Astrocyte (in vitro differentiated cells and primary cell): ENCODE measurements at regions not wholly inside any gene's neighbourhood (a gene's known extent, or its start where the extent isn't known, plus 50 kb on each side); places are given as distances from the start of the nearest gene placed in this dataset.

Experiments
- DNase-seq: peaks from one replicate; pipeline ENCODE4 v3.0.0-alpha.2; 2010; ENCODE audit warnings: low read depth
- FAIRE-seq: peaks from 2 replicates; lab custom pipeline; 2011; peaks lifted over from hg19 to GRCh38; lab: Jason Lieb, UNC
- H2AFZ ChIP-seq: 2 replicates; pipeline ENCODE4 v1.6.0; 2012; ENCODE audit warnings: low read depth, low read length, inconsistent platforms
- H3K27ac ChIP-seq: 2 replicates; pipeline ENCODE4 v1.5.1; 2011; ENCODE audit warnings: low read depth, low read length, inconsistent platforms
- H3K27me3 ChIP-seq: 2 replicates; pipeline ENCODE4 v1.6.0; 2011; ENCODE audit warnings: low read length, inconsistent platforms; ENCODE audit not compliant: insufficient read depth
- H3K36me3 ChIP-seq: 2 replicates; pipeline ENCODE4 v1.5.1; 2011; ENCODE audit warnings: low read length, inconsistent platforms; ENCODE audit not compliant: insufficient read depth
- H3K4me1 ChIP-seq: 2 replicates; pipeline ENCODE4 v1.5.1; 2011; ENCODE audit warnings: low read length, inconsistent platforms; ENCODE audit not compliant: insufficient read depth
- H3K4me2 ChIP-seq: 2 replicates; pipeline ENCODE4 v1.6.0; 2012; ENCODE audit warnings: low read length, inconsistent platforms
- H3K4me3 ChIP-seq: 2 replicates; pipeline ENCODE4 v1.5.1; 2011; ENCODE audit warnings: low read depth, mild to moderate bottlenecking, low read length, inconsistent platforms; ENCODE audit not compliant: insufficient read depth
- H3K79me2 ChIP-seq: 2 replicates; pipeline ENCODE4 v1.6.0; 2012; ENCODE audit warnings: mild to moderate bottlenecking, low read length, inconsistent platforms; ENCODE audit not compliant: insufficient read depth
- H3K9ac ChIP-seq: 2 replicates; pipeline ENCODE4 v1.6.0; 2012; ENCODE audit warnings: mild to moderate bottlenecking, low read length, inconsistent platforms
- H3K9me3 ChIP-seq: 2 replicates; pipeline ENCODE4 v1.5.1; 2012; ENCODE audit warnings: low read depth, mild to moderate bottlenecking, low read length, inconsistent platforms; ENCODE audit not compliant: insufficient read depth
- H4K20me1 ChIP-seq: 2 replicates; pipeline ENCODE4 v1.6.0; 2012; ENCODE audit warnings: low read length, inconsistent platforms; ENCODE audit not compliant: insufficient read depth
- H3K27ac Mint-ChIP-seq: one replicate; pipeline ENCODE4 v1.8.0; 2021; ENCODE audit warnings: mild to moderate bottlenecking, mixed read lengths; ENCODE audit not compliant: unreplicated experiment
- H3K27me3 Mint-ChIP-seq: one replicate; pipeline ENCODE4 v1.8.0; 2021; ENCODE audit warnings: low read depth, mixed read lengths; ENCODE audit not compliant: unreplicated experiment
- H3K36me3 Mint-ChIP-seq: one replicate; pipeline ENCODE4 v1.8.0; 2021; ENCODE audit warnings: low read depth, mixed read lengths; ENCODE audit not compliant: unreplicated experiment
- H3K4me1 Mint-ChIP-seq: one replicate; pipeline ENCODE4 v1.8.0; 2021; ENCODE audit warnings: low read depth, mixed read lengths; ENCODE audit not compliant: unreplicated experiment
- H3K4me3 Mint-ChIP-seq: one replicate; pipeline ENCODE4 v1.8.0; 2021; ENCODE audit warnings: mild to moderate bottlenecking, moderate library complexity, mixed read lengths; ENCODE audit not compliant: unreplicated experiment
- H3K9me3 Mint-ChIP-seq: one replicate; pipeline ENCODE4 v1.8.0; 2021; ENCODE audit warnings: mild to moderate bottlenecking, mixed read lengths; ENCODE audit not compliant: unreplicated experiment
- EZH2 ChIP-seq: IDR thresholded peaks from 2 replicates; pipeline ENCODE4 v1.6.1; 2012; ENCODE audit warnings: mild to moderate bottlenecking, low read length, inconsistent platforms; ENCODE audit not compliant: insufficient read depth
- TF ChIP-seq, protein P1 (sequence below): IDR thresholded peaks from 2 replicates; pipeline ENCODE4 v1.5.1; 2011; ENCODE audit warnings: low read depth, mild to moderate bottlenecking, inconsistent platforms, low read length, moderate library complexity; ENCODE audit not compliant: insufficient read depth

DNA sequence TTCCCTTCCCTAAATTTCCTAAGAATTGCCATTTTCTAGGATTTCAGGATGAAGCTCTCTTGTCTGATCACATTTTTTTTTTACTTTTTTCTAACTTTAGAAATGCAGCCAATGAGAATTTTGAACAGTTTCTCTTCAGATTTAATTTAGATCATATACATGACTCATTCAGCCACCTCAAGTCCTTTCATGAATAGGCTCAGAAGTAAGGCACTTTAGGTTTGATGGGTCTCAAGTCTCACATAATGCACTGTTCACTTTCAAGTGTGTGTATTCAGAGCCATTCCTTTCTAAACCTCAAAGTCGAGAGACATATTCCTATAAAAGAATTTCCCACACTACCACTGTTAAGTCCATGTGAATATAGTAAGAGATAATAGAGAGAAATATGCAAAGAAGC is 614.1 kb upstream of the VRK2 start:
- H3K79me2 ChIP-seq = no peaks in the 10 kb centered on the region
- no peak overlapping the region for H3K27ac ChIP-seq
- no peak overlapping the region for H2AFZ ChIP-seq
- H3K9ac ChIP-seq = no peak overlapping the region
- H3K9me3 ChIP-seq = no peaks in the 10 kb centered on the region
- no peaks in the 10 kb centered on the region for H4K20me1 ChIP-seq
- H3K4me3 ChIP-seq = no peak overlapping the region
- no peaks in the 10 kb centered on the region for H3K4me1 ChIP-seq
- Mint-ChIP-seq H3K4me3 (no peak overlapping the region), H3K27me3 (no peaks in the 10 kb centered on the region), H3K36me3 (no peaks in the 10 kb centered on the region), H3K4me1 (peaks cover 19% of the 10 kb centered on the region), H3K9me3 (no peaks in the 10 kb centered on the region), H3K27ac (peak overlapping the region; percentile 79)
- no peaks in the 10 kb centered on the region for H3K27me3 ChIP-seq
- no peak for TF ChIP-seq EZH2
- TF ChIP-seq, protein P1, sequence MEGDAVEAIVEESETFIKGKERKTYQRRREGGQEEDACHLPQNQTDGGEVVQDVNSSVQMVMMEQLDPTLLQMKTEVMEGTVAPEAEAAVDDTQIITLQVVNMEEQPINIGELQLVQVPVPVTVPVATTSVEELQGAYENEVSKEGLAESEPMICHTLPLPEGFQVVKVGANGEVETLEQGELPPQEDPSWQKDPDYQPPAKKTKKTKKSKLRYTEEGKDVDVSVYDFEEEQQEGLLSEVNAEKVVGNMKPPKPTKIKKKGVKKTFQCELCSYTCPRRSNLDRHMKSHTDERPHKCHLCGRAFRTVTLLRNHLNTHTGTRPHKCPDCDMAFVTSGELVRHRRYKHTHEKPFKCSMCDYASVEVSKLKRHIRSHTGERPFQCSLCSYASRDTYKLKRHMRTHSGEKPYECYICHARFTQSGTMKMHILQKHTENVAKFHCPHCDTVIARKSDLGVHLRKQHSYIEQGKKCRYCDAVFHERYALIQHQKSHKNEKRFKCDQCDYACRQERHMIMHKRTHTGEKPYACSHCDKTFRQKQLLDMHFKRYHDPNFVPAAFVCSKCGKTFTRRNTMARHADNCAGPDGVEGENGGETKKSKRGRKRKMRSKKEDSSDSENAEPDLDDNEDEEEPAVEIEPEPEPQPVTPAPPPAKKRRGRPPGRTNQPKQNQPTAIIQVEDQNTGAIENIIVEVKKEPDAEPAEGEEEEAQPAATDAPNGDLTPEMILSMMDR = no peak
- DNase-seq (peak; percentile 27), FAIRE-seq (no peak)
- no peaks in the 10 kb centered on the region for H3K36me3 ChIP-seq
- no peak overlapping the region for H3K4me2 ChIP-seq

DNA sequence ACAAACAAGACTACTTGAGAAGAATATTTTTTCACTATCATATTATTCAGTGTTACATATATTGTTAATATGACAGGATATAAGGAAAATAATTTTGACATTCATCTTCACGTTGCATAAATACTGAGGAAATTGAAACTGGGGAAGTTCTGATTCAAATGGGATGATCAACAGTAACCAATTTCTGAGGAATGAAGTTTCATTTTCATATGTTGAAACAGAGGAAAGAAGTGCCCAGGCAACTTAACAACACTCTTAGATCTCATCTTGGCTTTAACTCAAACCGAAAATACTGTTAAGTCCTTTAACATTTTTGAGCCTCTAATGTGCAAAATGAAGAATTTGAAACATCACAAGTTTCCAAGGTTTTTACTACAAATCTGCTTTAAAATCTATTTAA is 612.2 kb upstream of the VRK2 start:
- no peak overlapping the region for H3K4me2 ChIP-seq
- peak overlapping the region; percentile 8 for H3K27ac Mint-ChIP-seq
- no peaks in the 10 kb centered on the region for H3K27me3 Mint-ChIP-seq
- no peaks in the 10 kb centered on the region for H3K9me3 Mint-ChIP-seq
- TF ChIP-seq, protein P1 = no peak
- TF ChIP-seq EZH2 = no peak
- no peaks in the 10 kb centered on the region for H3K27me3 ChIP-seq
- no peaks in the 10 kb centered on the region for H3K4me1 ChIP-seq
- no peak overlapping the region for H2AFZ ChIP-seq
- no peaks in the 10 kb centered on the region for H3K36me3 ChIP-seq
- no peaks in the 10 kb centered on the region for H4K20me1 ChIP-seq
- DNase-seq (no peak), FAIRE-seq (no peak)
- H3K79me2 ChIP-seq = no peaks in the 10 kb centered on the region
- no peak overlapping the region for H3K4me3 Mint-ChIP-seq
- H3K4me3 ChIP-seq = no peak overlapping the region
- H3K27ac ChIP-seq = no peak overlapping the region
- no peak overlapping the region for H3K9ac ChIP-seq
- no peaks in the 10 kb centered on the region for H3K36me3 Mint-ChIP-seq
- no peaks in the 10 kb centered on the region for H3K9me3 ChIP-seq
- peaks cover 19% of the 10 kb centered on the region for H3K4me1 Mint-ChIP-seq

DNA sequence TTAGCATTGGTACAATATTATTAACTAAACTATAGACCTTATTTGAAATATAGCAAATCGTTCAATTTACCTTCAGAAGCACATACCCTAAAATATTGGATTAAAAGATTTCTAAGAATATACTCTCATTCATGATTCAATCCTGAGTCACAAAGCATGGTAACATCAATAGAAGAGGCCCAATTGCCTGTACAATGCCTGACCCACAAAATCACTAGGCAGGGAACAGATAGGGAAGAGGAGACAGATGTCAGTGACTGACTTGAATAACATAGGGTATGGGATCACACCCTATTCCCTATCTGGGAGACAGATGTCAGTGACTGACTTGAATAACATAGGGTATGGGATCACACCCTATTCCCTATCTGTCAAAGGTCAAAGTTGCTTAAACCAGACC is 611.6 kb upstream of the VRK2 start:
- Histone ChIP-seq H3K36me3 (no peaks in the 10 kb centered on the region), H3K27ac (no peak overlapping the region), H3K27me3 (no peaks in the 10 kb centered on the region), H3K4me3 (no peak overlapping the region), H4K20me1 (no peaks in the 10 kb centered on the region), H3K9ac (no peak overlapping the region), H3K4me1 (no peaks in the 10 kb centered on the region), H2AFZ (no peak overlapping the region), H3K79me2 (no peaks in the 10 kb centered on the region), H3K9me3 (no peaks in the 10 kb centered on the region), H3K4me2 (no peak overlapping the region)
- Mint-ChIP-seq H3K36me3 (no peaks in the 10 kb centered on the region), H3K27me3 (no peaks in the 10 kb centered on the region), H3K4me1 (peaks cover 19% of the 10 kb centered on the region), H3K9me3 (no peaks in the 10 kb centered on the region), H3K4me3 (no peak overlapping the region), H3K27ac (peak overlapping the region; percentile 8)
- no peak for FAIRE-seq
- TF ChIP-seq, protein P1 = no peak
- TF ChIP-seq EZH2 = no peak
- no peak for DNase-seq
